A204.1 (cell line): ENCODE measurements at regions not wholly inside any gene's neighbourhood (a gene's known extent, or its start where the extent isn't known, plus 50 kb on each side); places are given as distances from the start of the nearest gene placed in this dataset.

Experiments
- FAIRE-seq: peaks from 2 replicates; lab custom pipeline; 2012; peaks lifted over from hg19 to GRCh38; lab: Jason Lieb, UNC

- no peak for FAIRE-seq
Measured at GRCh38 chr3:127458696-127459604, 131.6 kb downstream of the TPRA1 start.

GRCh38 chr3:127457546-127458145, 132.9 kb downstream of the TPRA1 start:
- FAIRE-seq, result no peak

GRCh38 chr3:127457094-127457475, 133.4 kb downstream of the TPRA1 start:
- no peak for FAIRE-seq

- no peak for FAIRE-seq
Measured at GRCh38 chr3:127456471-127457093, 134.0 kb downstream of the TPRA1 start.

GRCh38 chr3:127455541-127456450, 134.7 kb downstream of the TPRA1 start:
- no peak for FAIRE-seq

GRCh38 chr3:127454968-127455367, 135.6 kb downstream of the TPRA1 start:
- FAIRE-seq, result no peak

- FAIRE-seq, result no peak
Measured at GRCh38 chr3:127454051-127454450, 136.5 kb downstream of the TPRA1 start.

- no peak for FAIRE-seq
Measured at GRCh38 chr3:127452321-127452821, 138.2 kb downstream of the TPRA1 start.

GRCh38 chr3:127451321-127451720, 139.2 kb downstream of the TPRA1 start:
- no peak for FAIRE-seq

GRCh38 chr3:127450331-127450730, 140.2 kb downstream of the TPRA1 start:
- no peak for FAIRE-seq

GRCh38 chr3:127449486-127450212, 140.9 kb downstream of the TPRA1 start:
- no peak for FAIRE-seq

GRCh38 chr3:127448671-127449070, 141.9 kb downstream of the TPRA1 start:
- no peak for FAIRE-seq

GRCh38 chr3:127448161-127448561, 142.4 kb downstream of the TPRA1 start:
- no peak for FAIRE-seq

GRCh38 chr3:127446756-127447155, 143.8 kb downstream of the TPRA1 start:
- no peak for FAIRE-seq

GRCh38 chr3:127445581-127446343, 144.8 kb downstream of the TPRA1 start:
- no peak for FAIRE-seq

GRCh38 chr3:127444761-127445160, 145.8 kb downstream of the TPRA1 start:
- FAIRE-seq, result no peak

GRCh38 chr3:127443581-127444375, 146.8 kb downstream of the TPRA1 start:
- FAIRE-seq, result no peak

- no peak for FAIRE-seq
Measured at GRCh38 chr3:127442506-127442905, 148.0 kb downstream of the TPRA1 start.

GRCh38 chr3:127441764-127442163, 148.8 kb downstream of the TPRA1 start:
- no peak for FAIRE-seq

GRCh38 chr3:127440384-127440783, 150.1 kb downstream of the TPRA1 start:
- FAIRE-seq, result no peak
